ENCODE measurements at regions not wholly inside any gene's neighbourhood (a gene's known extent, or its start where the extent isn't known, plus 50 kb on each side); places are given as distances from the start of the nearest gene placed in this dataset.

DNA sequence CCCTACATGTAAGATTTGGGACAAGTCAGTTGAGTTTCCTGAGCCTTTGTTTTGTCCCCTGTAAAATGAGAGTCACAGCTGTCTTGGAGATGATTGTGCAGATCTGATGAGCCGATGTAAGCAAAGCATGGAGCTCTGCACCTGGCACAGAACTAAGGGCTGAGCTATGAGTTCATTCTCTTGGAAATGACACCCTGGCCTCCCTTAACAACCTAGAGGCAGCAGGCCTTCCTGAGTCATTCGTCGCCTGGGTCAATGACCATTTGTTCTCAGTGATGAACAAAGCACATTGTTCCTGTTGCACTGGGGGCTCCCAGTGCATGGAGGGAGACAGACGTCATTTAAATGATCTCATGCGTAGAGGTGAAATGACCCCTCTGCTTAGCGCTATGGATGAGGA is 62.8 kb upstream of the GCSH start:
- ATAC-seq: no peak
- TF ChIP-seq CTCF (IDR thresholded peaks at IDR 0.05): no peak
- Histone ChIP-seq H3K27ac (no peak overlapping the region), H3K4me3 (no peak overlapping the region), H3K36me3 (no peaks in the 10 kb centered on the region), H3K4me1 (no peaks in the 10 kb centered on the region), H3K9me3 (no peaks in the 10 kb centered on the region), H3K27me3 (ENCODE audit: low read depth) (no peaks in the 10 kb centered on the region)
- DNase-seq: no peak
- intact Hi-C loops (cut with DNase I): no loop called here

GRCh38 chr16:81155769-81156168 is 59.6 kb upstream of the GCSH start:
- Histone ChIP-seq H3K36me3 (no peaks in the 10 kb centered on the region), H3K9me3 (no peaks in the 10 kb centered on the region), H3K4me3 (no peak overlapping the region), H3K27me3 (ENCODE audit: low read depth) (no peaks in the 10 kb centered on the region), H3K27ac (no peak overlapping the region), H3K4me1 (no peaks in the 10 kb centered on the region)
- TF ChIP-seq CTCF (IDR thresholded peaks at IDR 0.05): no peak
- DNase-seq (no peak), ATAC-seq (no peak)
- intact Hi-C loops (cut with DNase I): no loop called here

DNA sequence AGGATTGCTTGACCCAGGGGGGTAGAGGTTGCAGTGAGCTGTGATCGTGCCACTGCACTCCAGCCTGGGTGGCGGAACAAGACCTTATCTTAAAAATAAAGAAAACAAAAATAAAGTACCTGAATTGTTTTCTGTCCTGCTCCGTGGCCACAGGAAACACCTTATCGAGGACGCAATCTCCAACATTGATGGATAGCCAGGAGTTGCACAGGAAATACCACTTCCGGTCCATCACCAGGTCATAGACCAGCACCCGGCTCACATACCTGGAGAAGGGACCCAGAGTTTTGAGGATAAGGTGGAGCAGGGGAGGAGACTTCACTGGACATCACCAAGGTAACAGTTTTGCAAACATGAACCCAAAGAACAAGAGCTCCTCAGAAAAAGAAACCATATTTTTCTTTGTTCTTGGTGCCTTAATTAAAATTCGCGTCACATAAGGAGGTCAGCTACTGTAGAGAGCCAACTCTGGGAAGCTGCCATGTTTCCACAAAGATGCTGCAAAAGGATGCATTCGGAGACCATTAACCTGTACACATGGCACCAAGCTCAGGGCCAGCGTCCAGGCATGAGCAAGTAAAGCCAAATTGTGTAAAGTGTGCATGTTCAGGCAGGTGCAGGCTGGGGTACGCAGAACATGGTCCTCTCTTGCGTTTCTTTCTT is 55.6 kb upstream of the GCSH start:
- Histone ChIP-seq H3K36me3 (no peaks in the 10 kb centered on the region), H3K27ac (no peak overlapping the region), H3K9me3 (no peaks in the 10 kb centered on the region), H3K4me1 (no peaks in the 10 kb centered on the region), H3K27me3 (ENCODE audit: low read depth) (no peaks in the 10 kb centered on the region), H3K4me3 (no peak overlapping the region)
- ATAC-seq: no peak
- intact Hi-C loops (cut with DNase I): no loop called here
- no peak for TF ChIP-seq CTCF (IDR thresholded peaks at IDR 0.05)
- no peak for DNase-seq

DNA sequence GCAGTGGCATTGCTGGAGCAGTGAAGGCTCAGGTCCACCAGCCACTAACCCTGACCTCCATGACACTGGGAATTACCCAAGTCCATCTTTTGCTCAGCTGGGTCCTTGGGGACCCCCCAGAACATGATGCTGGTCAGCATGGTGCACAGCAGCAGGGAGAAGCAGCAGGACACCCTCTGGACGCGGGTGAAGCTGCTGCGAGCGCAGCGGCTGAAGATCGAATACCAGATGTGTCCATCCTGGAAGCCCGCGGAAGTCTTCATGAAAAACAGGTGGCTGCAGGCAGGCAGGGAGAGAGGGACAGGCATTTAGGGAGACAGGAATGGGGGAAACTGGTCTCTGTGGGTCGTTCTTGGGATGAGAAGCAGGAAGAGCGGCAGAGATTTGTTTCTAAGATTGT is 53.4 kb upstream of the GCSH start:
- DNase-seq: no peak
- no peak overlapping the region for H3K27ac ChIP-seq
- H3K36me3 ChIP-seq: no peaks in the 10 kb centered on the region
- TF ChIP-seq CTCF (IDR thresholded peaks at IDR 0.05): no peak
- ATAC-seq: no peak
- H3K9me3 ChIP-seq: no peaks in the 10 kb centered on the region
- H3K4me3 ChIP-seq: no peak overlapping the region
- no peaks in the 10 kb centered on the region for H3K27me3 ChIP-seq (ENCODE audit: low read depth)
- no peaks in the 10 kb centered on the region for H3K4me1 ChIP-seq
- intact Hi-C loops (cut with DNase I): no loop called here

DNA sequence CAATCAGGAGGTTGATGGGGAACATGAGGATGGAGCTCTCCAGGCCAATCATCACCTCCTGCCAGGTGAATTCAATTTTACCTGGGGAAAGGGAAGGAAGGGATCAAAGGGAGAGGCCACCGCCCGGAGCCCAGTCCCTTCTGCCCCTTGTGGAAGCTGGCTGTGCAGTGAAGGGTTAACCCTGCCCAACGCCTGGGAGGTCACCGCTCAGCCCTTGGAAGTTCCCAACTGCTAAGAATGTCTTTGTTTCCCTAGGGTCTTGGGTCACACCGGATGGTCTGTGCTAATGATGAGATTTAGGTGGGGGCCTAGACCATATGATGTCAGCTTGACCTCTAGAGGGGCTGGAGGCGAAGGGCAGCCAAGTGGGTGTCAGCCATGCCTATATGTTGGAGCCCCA is 52.1 kb upstream of the GCSH start:
- H3K27me3 ChIP-seq (ENCODE audit: low read depth): no peaks in the 10 kb centered on the region
- no peak overlapping the region for H3K27ac ChIP-seq
- H3K36me3 ChIP-seq: no peaks in the 10 kb centered on the region
- TF ChIP-seq CTCF (IDR thresholded peaks at IDR 0.05): no peak
- intact Hi-C loops (cut with DNase I): no loop called here
- H3K9me3 ChIP-seq: no peaks in the 10 kb centered on the region
- no peaks in the 10 kb centered on the region for H3K4me1 ChIP-seq
- DNase-seq (no peak), ATAC-seq (no peak)
- no peak overlapping the region for H3K4me3 ChIP-seq
